CD4-positive, alpha-beta T cell (primary cell): ENCODE measurements at regions not wholly inside any gene's neighbourhood (a gene's known extent, or its start where the extent isn't known, plus 50 kb on each side); places are given as distances from the start of the nearest gene placed in this dataset.

Experiments
- ATAC-seq: fragments of 200-7000 bp; cut with Tn5 transposase; one replicate; pipeline ENCODE4 v1.10.0; 2022; ENCODE audit warnings: mild to moderate bottlenecking; ENCODE audit not compliant: poor library complexity
- CTCF ChIA-PET: fragments of 350-600 bp; sonication (Branson Sonifier 250); formaldehyde crosslinking; loops from one replicate; lab custom pipeline; 2021; ENCODE audit warnings: antibody characterized with exemption, inconsistent platforms; lab: Charles Lee
- POLR2A ChIA-PET: fragments of 350-600 bp; sonication (Branson Sonifier 250); formaldehyde crosslinking; loops from one replicate; lab custom pipeline; 2021; ENCODE audit warnings: antibody characterized with exemption, inconsistent platforms; lab: Charles Lee
- DNase-seq, 14 experiments: peaks; one replicate each; pipeline ENCODE4 v3.0.0-alpha.2; 2013 to 2020; ENCODE audit warnings: mixed read lengths in 2 of 14
- H3K27ac ChIP-seq, 2 donors: one replicate each; pipeline versions ENCODE4 v1.5.1 to v1.7.0; 2013; ENCODE audit warnings: low read length in 2 of 2, low read depth in 1 of 2, mild to moderate bottlenecking in 1 of 2
- H3K27me3 ChIP-seq, 2 experiments: 1 replicate in 1 of 2; 2 replicates in 1 of 2; pipeline versions ENCODE4 v1.6.1 to v1.7.0; 2013; ENCODE audit warnings: low read length in 2 of 2, control low read depth in 1 of 2, mild to moderate bottlenecking in 1 of 2, moderate library complexity in 1 of 2; ENCODE audit not compliant: insufficient read depth in 2 of 2, control insufficient read depth in 1 of 2
- H3K36me3 ChIP-seq: one replicate; pipeline ENCODE4 v1.6.1; 2013; ENCODE audit warnings: low read length, control low read depth; ENCODE audit not compliant: insufficient read depth
- H3K4me1 ChIP-seq: one replicate; pipeline ENCODE4 v1.6.1; 2013; ENCODE audit warnings: low read length, control low read depth; ENCODE audit not compliant: insufficient read depth
- H3K4me3 ChIP-seq: one replicate; pipeline ENCODE4 v1.5.1; 2013; ENCODE audit warnings: mild to moderate bottlenecking, low read length, moderate library complexity
- H3K9me3 ChIP-seq, 2 experiments: 1 replicate in 1 of 2; 2 replicates in 1 of 2; pipeline versions ENCODE4 v1.6.1 to v1.7.0; 2013; ENCODE audit warnings: low read length in 2 of 2, mild to moderate bottlenecking in 2 of 2, control low read depth in 1 of 2, moderate library complexity in 1 of 2; ENCODE audit not compliant: control insufficient read depth in 1 of 2, insufficient read depth in 1 of 2
- H3K27ac Mint-ChIP-seq: one replicate; pipeline ENCODE4 v1.8.0; 2020; ENCODE audit warnings: mixed read lengths
- H3K27me3 Mint-ChIP-seq: one replicate; pipeline ENCODE4 v1.8.0; 2021; ENCODE audit warnings: mixed read lengths
- H3K36me3 Mint-ChIP-seq: one replicate; pipeline ENCODE4 v1.8.0; 2021; ENCODE audit warnings: low read depth, mixed read lengths
- H3K4me1 Mint-ChIP-seq: one replicate; pipeline ENCODE4 v1.8.0; 2021; ENCODE audit warnings: low read depth, mixed read lengths
- H3K4me3 Mint-ChIP-seq: one replicate; pipeline ENCODE4 v1.8.0; 2020; ENCODE audit warnings: mild to moderate bottlenecking, mixed read lengths
- H3K9me3 Mint-ChIP-seq: one replicate; pipeline ENCODE4 v1.8.0; 2020; ENCODE audit warnings: mixed read lengths
- CTCF ChIP-seq: fragments of 200-600 bp; IDR thresholded peaks from one replicate; pipeline ENCODE4 v1.8.0; 2022; ENCODE audit warnings: antibody characterized with exemption, mild to moderate bottlenecking
- intact Hi-C, 2 experiments: fragments of 100-400 bp; cut with DNase I in 1 of 2; cut with micrococcal nuclease in 1 of 2; formaldehyde crosslinking; loops; one replicate each; pipeline versions ENCODE4 v1.15.1 to v1.9.0; 2023 to 2025; cut with DNase I, micrococcal nuclease

GRCh38 chr1:42096554-42096953, 56.7 kb upstream of the GUCA2B start:
- Histone ChIP-seq H3K4me1 (no peaks in the 10 kb centered on the region), H3K9me3 (peaks cover 0 to 7% of the 10 kb centered on the region in 2 experiments), H3K36me3 (no peaks in the 10 kb centered on the region), H3K27me3 (peaks cover 5 to 9% of the 10 kb centered on the region in 2 experiments), H3K4me3 (no peak overlapping the region), H3K27ac (no peak overlapping the region)
- ATAC-seq (no peak), DNase-seq (no peak)
- POLR2A ChIA-PET, result no interaction called here
- TF ChIP-seq CTCF, result no peak
- no peak overlapping the region for H3K27ac Mint-ChIP-seq
- CTCF ChIA-PET, result no interaction called here
- H3K4me3 Mint-ChIP-seq, result no peak overlapping the region
- peaks cover 8% of the 10 kb centered on the region for H3K9me3 Mint-ChIP-seq
- no peaks in the 10 kb centered on the region for H3K4me1 Mint-ChIP-seq
- H3K36me3 Mint-ChIP-seq, result peaks cover 5% of the 10 kb centered on the region
- intact Hi-C loops, result no loop called here
- peaks cover 43% of the 10 kb centered on the region for H3K27me3 Mint-ChIP-seq

- POLR2A ChIA-PET, result no interaction called here
- Mint-ChIP-seq H3K27me3 (peaks cover 31% of the 10 kb centered on the region), H3K4me1 (no peaks in the 10 kb centered on the region), H3K4me3 (no peak overlapping the region), H3K36me3 (peaks cover 5% of the 10 kb centered on the region), H3K27ac (no peak overlapping the region), H3K9me3 (peaks cover 9% of the 10 kb centered on the region)
- intact Hi-C loops, result no loop called here
- Histone ChIP-seq H3K27ac (no peak overlapping the region), H3K9me3 (peaks cover 7 to 17% of the 10 kb centered on the region in 2 experiments), H3K4me3 (no peak overlapping the region), H3K27me3 (peaks cover 4 to 6% of the 10 kb centered on the region in 2 experiments), H3K36me3 (no peaks in the 10 kb centered on the region), H3K4me1 (no peaks in the 10 kb centered on the region)
- DNase-seq (no peak), ATAC-seq (no peak)
- CTCF ChIA-PET, result no interaction called here
- TF ChIP-seq CTCF, result no peak
Measured at GRCh38 chr1:42089246-42089645, 64.0 kb upstream of the GUCA2B start.

- Mint-ChIP-seq H3K4me1 (no peaks in the 10 kb centered on the region), H3K27ac (no peak overlapping the region), H3K9me3 (peaks cover 5% of the 10 kb centered on the region), H3K36me3 (no peaks in the 10 kb centered on the region), H3K27me3 (peaks cover 33% of the 10 kb centered on the region), H3K4me3 (no peak overlapping the region)
- H3K9me3 ChIP-seq, result peaks cover 6 to 17% of the 10 kb centered on the region in 2 experiments
- H3K4me3 ChIP-seq, result no peak overlapping the region
- no peak overlapping the region for H3K27ac ChIP-seq
- intact Hi-C loops, result no loop called here
- ATAC-seq (no peak), DNase-seq (no peak)
- POLR2A ChIA-PET, result no interaction called here
- no peak for TF ChIP-seq CTCF
- CTCF ChIA-PET, result no interaction called here
- H3K27me3 ChIP-seq, result peaks cover 4 to 6% of the 10 kb centered on the region in 2 experiments
- H3K4me1 ChIP-seq, result no peaks in the 10 kb centered on the region
- H3K36me3 ChIP-seq, result no peaks in the 10 kb centered on the region
Measured at GRCh38 chr1:42086146-42086545, 67.1 kb upstream of the GUCA2B start.
